Caco-2 (cell line): ENCODE measurements at regions not wholly inside any gene's neighbourhood (a gene's known extent, or its start where the extent isn't known, plus 50 kb on each side); places are given as distances from the start of the nearest gene placed in this dataset.

ENCODE experiments used
- BruUV-seq: library from RNA; stranded (reverse); fragments of 400-500 nt; replicated peaks from 2 replicates; lab custom pipeline; 2021; lab: Mats Ljungman, UMichigan
- CTCF ChIA-PET: fragments of 300-600 bp; sonication (Branson Sonifier 250); formaldehyde crosslinking; loops from one replicate; lab custom pipeline; 2022; ENCODE audit warnings: antibody characterized with exemption; lab: Charles Lee
- POLR2A ChIA-PET: fragments of 300-600 bp; sonication (Branson Sonifier 250); formaldehyde crosslinking; loops from one replicate; lab custom pipeline; 2022; ENCODE audit warnings: antibody characterized with exemption; lab: Charles Lee
- DNase-seq, 2 experiments: peaks; one replicate each; pipeline versions ENCODE4 v3.0.0 to v3.0.0-alpha.2; 2020 to 2022
- H3K27me3 ChIP-seq: replicated peaks from 2 replicates; pipeline ENCODE4 v1.6.0; 2011; ENCODE audit warnings: low read length; ENCODE audit not compliant: control insufficient read depth, insufficient read depth
- H3K36me3 ChIP-seq: 2 replicates; pipeline ENCODE4 v1.5.1; 2011; ENCODE audit warnings: low read length; ENCODE audit not compliant: control insufficient read depth, insufficient read depth
- H3K4me1 ChIP-seq: fragments of 250-450 bp; sonication (Bioruptor Pico); 2 replicates; pipeline ENCODE4 v1.5.1; 2020; ENCODE audit warnings: mild to moderate bottlenecking
- H3K4me3 ChIP-seq: 2 replicates; pipeline ENCODE4 v1.5.1; 2011; ENCODE audit warnings: low read depth, mild to moderate bottlenecking, control low read depth, low read length
- H3K9me3 ChIP-seq: fragments of 250-450 bp; sonication (Bioruptor Pico); 2 replicates; pipeline ENCODE4 v1.5.1; 2020; ENCODE audit warnings: mild to moderate bottlenecking, moderate library complexity
- H3K27ac Mint-ChIP-seq: one replicate; pipeline ENCODE4 v1.8.0; 2022; ENCODE audit warnings: mixed read lengths; ENCODE audit not compliant: unreplicated experiment
- H3K27me3 Mint-ChIP-seq: one replicate; pipeline ENCODE4 v1.8.0; 2022; ENCODE audit warnings: mixed read lengths; ENCODE audit not compliant: insufficient read depth, unreplicated experiment
- H3K36me3 Mint-ChIP-seq: one replicate; pipeline ENCODE4 v1.8.0; 2022; ENCODE audit warnings: mild to moderate bottlenecking, mixed read lengths; ENCODE audit not compliant: insufficient read depth, unreplicated experiment
- H3K4me1 Mint-ChIP-seq: one replicate; pipeline ENCODE4 v1.8.0; 2022; ENCODE audit warnings: low read depth, mixed read lengths; ENCODE audit not compliant: unreplicated experiment
- H3K4me3 Mint-ChIP-seq: one replicate; pipeline ENCODE4 v1.8.0; 2022; ENCODE audit warnings: mild to moderate bottlenecking, moderate library complexity, mixed read lengths; ENCODE audit not compliant: unreplicated experiment
- H3K9me3 Mint-ChIP-seq: one replicate; pipeline ENCODE4 v1.8.0; 2022; ENCODE audit warnings: mixed read lengths; ENCODE audit not compliant: unreplicated experiment
- intact Hi-C: fragments of 100-400 bp; cut with micrococcal nuclease; formaldehyde crosslinking; loops from one replicate; pipeline ENCODE4 v1.10.0; 2022; ENCODE audit not compliant: unreplicated experiment
- TF ChIP-seq, protein P1 (sequence below), 2 experiments: fragments of 200-600 bp in 1 of 2; IDR thresholded peaks; 1 replicate in 1 of 2; 2 replicates in 1 of 2; pipeline versions ENCODE4 v1.5.1 to v1.8.0; 2011 to 2022; ENCODE audit warnings: antibody characterized with exemption in 1 of 2, control low read depth in 1 of 2, inconsistent platforms in 1 of 2, low read depth in 1 of 2, low read length in 1 of 2, mild to moderate bottlenecking in 1 of 2, moderate library complexity in 1 of 2; ENCODE audit not compliant: insufficient read depth in 1 of 2, severe bottlenecking in 1 of 2, unreplicated experiment in 1 of 2

- no peak overlapping the region for H3K4me3 ChIP-seq
- TF ChIP-seq, protein P1, sequence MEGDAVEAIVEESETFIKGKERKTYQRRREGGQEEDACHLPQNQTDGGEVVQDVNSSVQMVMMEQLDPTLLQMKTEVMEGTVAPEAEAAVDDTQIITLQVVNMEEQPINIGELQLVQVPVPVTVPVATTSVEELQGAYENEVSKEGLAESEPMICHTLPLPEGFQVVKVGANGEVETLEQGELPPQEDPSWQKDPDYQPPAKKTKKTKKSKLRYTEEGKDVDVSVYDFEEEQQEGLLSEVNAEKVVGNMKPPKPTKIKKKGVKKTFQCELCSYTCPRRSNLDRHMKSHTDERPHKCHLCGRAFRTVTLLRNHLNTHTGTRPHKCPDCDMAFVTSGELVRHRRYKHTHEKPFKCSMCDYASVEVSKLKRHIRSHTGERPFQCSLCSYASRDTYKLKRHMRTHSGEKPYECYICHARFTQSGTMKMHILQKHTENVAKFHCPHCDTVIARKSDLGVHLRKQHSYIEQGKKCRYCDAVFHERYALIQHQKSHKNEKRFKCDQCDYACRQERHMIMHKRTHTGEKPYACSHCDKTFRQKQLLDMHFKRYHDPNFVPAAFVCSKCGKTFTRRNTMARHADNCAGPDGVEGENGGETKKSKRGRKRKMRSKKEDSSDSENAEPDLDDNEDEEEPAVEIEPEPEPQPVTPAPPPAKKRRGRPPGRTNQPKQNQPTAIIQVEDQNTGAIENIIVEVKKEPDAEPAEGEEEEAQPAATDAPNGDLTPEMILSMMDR (IDR thresholded peaks at IDR 0.05; ENCODE audit: insufficient read depth in 1 of 2, low read depth in 1 of 2, low read length in 1 of 2, severe bottlenecking in 1 of 2, unreplicated experiment in 1 of 2): no peak
- H3K27me3 ChIP-seq: no peaks in the 10 kb centered on the region
- H3K36me3 ChIP-seq: no peaks in the 10 kb centered on the region
- H3K36me3 Mint-ChIP-seq: no peaks in the 10 kb centered on the region
- CTCF ChIA-PET: no interaction called here
- no peak for DNase-seq
- H3K9me3 Mint-ChIP-seq: peaks cover 16% of the 10 kb centered on the region
- H3K4me1 Mint-ChIP-seq: no peaks in the 10 kb centered on the region
- BruUV-seq: no TSS peak
- intact Hi-C loops: no loop called here
- POLR2A ChIA-PET: no interaction called here
- no peak overlapping the region for H3K27ac Mint-ChIP-seq
- peaks cover 2% of the 10 kb centered on the region for H3K27me3 Mint-ChIP-seq
- H3K9me3 ChIP-seq: peaks cover 11% of the 10 kb centered on the region
- no peaks in the 10 kb centered on the region for H3K4me1 ChIP-seq
- H3K4me3 Mint-ChIP-seq: no peak overlapping the region
Observed at GRCh38 chr9:126239515-126239914, 87.1 kb upstream of the MVB12B start.

- Histone ChIP-seq H3K4me1 (no peaks in the 10 kb centered on the region), H3K36me3 (no peaks in the 10 kb centered on the region), H3K27me3 (no peaks in the 10 kb centered on the region), H3K9me3 (peaks cover 11% of the 10 kb centered on the region), H3K4me3 (no peak overlapping the region)
- H3K9me3 Mint-ChIP-seq: peaks cover 28% of the 10 kb centered on the region
- no peaks in the 10 kb centered on the region for H3K4me1 Mint-ChIP-seq
- H3K36me3 Mint-ChIP-seq: no peaks in the 10 kb centered on the region
- no peak overlapping the region for H3K27ac Mint-ChIP-seq
- TF ChIP-seq, protein P1 (IDR thresholded peaks at IDR 0.05; ENCODE audit: insufficient read depth in 1 of 2, low read depth in 1 of 2, low read length in 1 of 2, severe bottlenecking in 1 of 2, unreplicated experiment in 1 of 2): no peak
- peaks cover 8% of the 10 kb centered on the region for H3K27me3 Mint-ChIP-seq
- no TSS peak for BruUV-seq
- intact Hi-C loops: no loop called here
- POLR2A ChIA-PET: no interaction called here
- no peak for DNase-seq
- CTCF ChIA-PET: no interaction called here
- H3K4me3 Mint-ChIP-seq: no peak overlapping the region
Observed at GRCh38 chr9:126240835-126241234, 85.8 kb upstream of the MVB12B start.

- H3K36me3 ChIP-seq: no peaks in the 10 kb centered on the region
- H3K4me1 ChIP-seq: no peaks in the 10 kb centered on the region
- H3K9me3 ChIP-seq: peaks cover 18% of the 10 kb centered on the region
- no peaks in the 10 kb centered on the region for H3K27me3 ChIP-seq
- no peaks in the 10 kb centered on the region for H3K36me3 Mint-ChIP-seq
- intact Hi-C loops: no loop called here
- H3K4me1 Mint-ChIP-seq: no peaks in the 10 kb centered on the region
- CTCF ChIA-PET: no interaction called here
- H3K27me3 Mint-ChIP-seq: peaks cover 12% of the 10 kb centered on the region
- no TSS peak for BruUV-seq
- H3K4me3 Mint-ChIP-seq: no peak overlapping the region
- DNase-seq: no peak
- no peak overlapping the region for H3K4me3 ChIP-seq
- POLR2A ChIA-PET: no interaction called here
- TF ChIP-seq, protein P1 (IDR thresholded peaks at IDR 0.05; ENCODE audit: insufficient read depth in 1 of 2, low read depth in 1 of 2, low read length in 1 of 2, severe bottlenecking in 1 of 2, unreplicated experiment in 1 of 2): no peak
- peaks cover 49% of the 10 kb centered on the region for H3K9me3 Mint-ChIP-seq
- no peak overlapping the region for H3K27ac Mint-ChIP-seq
Observed at GRCh38 chr9:126248680-126249079, 77.9 kb upstream of the MVB12B start.
